Caco-2 (cell line): ENCODE measurements at regions not wholly inside any gene's neighbourhood (a gene's known extent, or its start where the extent isn't known, plus 50 kb on each side); places are given as distances from the start of the nearest gene placed in this dataset.

Experiments
- BruUV-seq: library from RNA; stranded (reverse); fragments of 400-500 nt; replicated peaks from 2 replicates; lab custom pipeline; 2021; lab: Mats Ljungman, UMichigan
- CTCF ChIA-PET: fragments of 300-600 bp; sonication (Branson Sonifier 250); formaldehyde crosslinking; loops from one replicate; lab custom pipeline; 2022; ENCODE audit warnings: antibody characterized with exemption; lab: Charles Lee
- POLR2A ChIA-PET: fragments of 300-600 bp; sonication (Branson Sonifier 250); formaldehyde crosslinking; loops from one replicate; lab custom pipeline; 2022; ENCODE audit warnings: antibody characterized with exemption; lab: Charles Lee
- DNase-seq, 2 experiments: peaks; one replicate each; pipeline versions ENCODE4 v3.0.0 to v3.0.0-alpha.2; 2020 to 2022
- H3K27me3 ChIP-seq: replicated peaks from 2 replicates; pipeline ENCODE4 v1.6.0; 2011; ENCODE audit warnings: low read length; ENCODE audit not compliant: control insufficient read depth, insufficient read depth
- H3K36me3 ChIP-seq: 2 replicates; pipeline ENCODE4 v1.5.1; 2011; ENCODE audit warnings: low read length; ENCODE audit not compliant: control insufficient read depth, insufficient read depth
- H3K4me1 ChIP-seq: fragments of 250-450 bp; sonication (Bioruptor Pico); 2 replicates; pipeline ENCODE4 v1.5.1; 2020; ENCODE audit warnings: mild to moderate bottlenecking
- H3K4me3 ChIP-seq: 2 replicates; pipeline ENCODE4 v1.5.1; 2011; ENCODE audit warnings: low read depth, mild to moderate bottlenecking, control low read depth, low read length
- H3K9me3 ChIP-seq: fragments of 250-450 bp; sonication (Bioruptor Pico); 2 replicates; pipeline ENCODE4 v1.5.1; 2020; ENCODE audit warnings: mild to moderate bottlenecking, moderate library complexity
- H3K27ac Mint-ChIP-seq: one replicate; pipeline ENCODE4 v1.8.0; 2022; ENCODE audit warnings: mixed read lengths; ENCODE audit not compliant: unreplicated experiment
- H3K27me3 Mint-ChIP-seq: one replicate; pipeline ENCODE4 v1.8.0; 2022; ENCODE audit warnings: mixed read lengths; ENCODE audit not compliant: insufficient read depth, unreplicated experiment
- H3K36me3 Mint-ChIP-seq: one replicate; pipeline ENCODE4 v1.8.0; 2022; ENCODE audit warnings: mild to moderate bottlenecking, mixed read lengths; ENCODE audit not compliant: insufficient read depth, unreplicated experiment
- H3K4me1 Mint-ChIP-seq: one replicate; pipeline ENCODE4 v1.8.0; 2022; ENCODE audit warnings: low read depth, mixed read lengths; ENCODE audit not compliant: unreplicated experiment
- H3K4me3 Mint-ChIP-seq: one replicate; pipeline ENCODE4 v1.8.0; 2022; ENCODE audit warnings: mild to moderate bottlenecking, moderate library complexity, mixed read lengths; ENCODE audit not compliant: unreplicated experiment
- H3K9me3 Mint-ChIP-seq: one replicate; pipeline ENCODE4 v1.8.0; 2022; ENCODE audit warnings: mixed read lengths; ENCODE audit not compliant: unreplicated experiment
- CTCF ChIP-seq, 2 experiments: fragments of 200-600 bp in 1 of 2; IDR thresholded peaks; 1 replicate in 1 of 2; 2 replicates in 1 of 2; pipeline versions ENCODE4 v1.5.1 to v1.8.0; 2011 to 2022; ENCODE audit warnings: antibody characterized with exemption in 1 of 2, control low read depth in 1 of 2, inconsistent platforms in 1 of 2, low read depth in 1 of 2, low read length in 1 of 2, mild to moderate bottlenecking in 1 of 2, moderate library complexity in 1 of 2; ENCODE audit not compliant: insufficient read depth in 1 of 2, severe bottlenecking in 1 of 2, unreplicated experiment in 1 of 2
- intact Hi-C: fragments of 100-400 bp; cut with micrococcal nuclease; formaldehyde crosslinking; loops from one replicate; pipeline ENCODE4 v1.10.0; 2022; ENCODE audit not compliant: unreplicated experiment

- no peaks in the 10 kb centered on the region for H3K27me3 ChIP-seq
- no peak for TF ChIP-seq CTCF (IDR thresholded peaks at IDR 0.05; ENCODE audit: insufficient read depth in 1 of 2, low read depth in 1 of 2, low read length in 1 of 2, severe bottlenecking in 1 of 2, unreplicated experiment in 1 of 2)
- H3K27ac Mint-ChIP-seq = no peak overlapping the region
Observed at GRCh38 chr12:97182769-97183168, 275.7 kb downstream of the NEDD1 start.

DNA sequence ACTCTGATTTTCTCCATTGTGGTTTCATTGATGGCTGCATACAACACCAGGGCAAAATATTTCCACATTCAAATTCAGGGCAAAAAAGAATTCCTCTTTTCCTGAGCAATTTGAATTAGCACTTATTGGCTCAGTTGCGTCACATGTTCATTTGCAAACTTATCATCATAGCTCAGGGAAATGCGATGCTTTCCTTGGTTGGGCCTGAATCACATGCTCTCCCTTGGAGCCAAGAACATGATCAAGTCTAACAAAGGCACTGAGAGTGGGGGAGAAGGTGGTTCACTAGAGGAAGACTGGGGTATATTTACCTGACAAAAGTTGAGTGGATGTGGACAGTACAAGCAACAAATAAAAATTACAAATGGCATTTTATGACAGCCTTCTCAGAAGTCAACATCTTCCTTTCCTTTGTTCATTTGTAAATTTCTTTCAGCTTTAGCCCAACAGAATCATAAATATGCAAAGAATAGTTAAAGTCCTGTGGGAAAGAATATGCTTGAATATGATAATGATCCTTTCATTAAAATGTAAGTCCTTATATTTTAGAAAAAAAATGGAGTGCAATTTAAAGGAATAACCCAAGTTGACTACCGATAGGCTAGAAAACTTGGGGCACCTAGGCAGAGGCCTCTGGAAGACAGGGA lies 277.2 kb downstream of the NEDD1 start:
- no peaks in the 10 kb centered on the region for H3K9me3 ChIP-seq
- no peak overlapping the region for H3K27ac Mint-ChIP-seq
- H3K36me3 Mint-ChIP-seq = no peaks in the 10 kb centered on the region
- no peak overlapping the region for H3K4me3 Mint-ChIP-seq
- no peaks in the 10 kb centered on the region for H3K36me3 ChIP-seq
- H3K4me1 ChIP-seq = no peaks in the 10 kb centered on the region
- POLR2A ChIA-PET = no interaction called here
- peaks cover 5% of the 10 kb centered on the region for H3K4me1 Mint-ChIP-seq
- no peak for TF ChIP-seq CTCF (IDR thresholded peaks at IDR 0.05; ENCODE audit: insufficient read depth in 1 of 2, low read depth in 1 of 2, low read length in 1 of 2, severe bottlenecking in 1 of 2, unreplicated experiment in 1 of 2)
- no peaks in the 10 kb centered on the region for H3K9me3 Mint-ChIP-seq
- BruUV-seq = no TSS peak
- no peaks in the 10 kb centered on the region for H3K27me3 ChIP-seq
- no peak overlapping the region for H3K4me3 ChIP-seq
- no peak for DNase-seq
- intact Hi-C loops = no loop called here
- H3K27me3 Mint-ChIP-seq = no peaks in the 10 kb centered on the region
- CTCF ChIA-PET = no interaction called here

More at GRCh38 chr12:97182769-97183168, 275.7 kb downstream of the NEDD1 start:
- no peaks in the 10 kb centered on the region for H3K27me3 Mint-ChIP-seq
- H3K36me3 Mint-ChIP-seq = no peaks in the 10 kb centered on the region
- H3K4me1 Mint-ChIP-seq = peaks cover 5% of the 10 kb centered on the region
- H3K4me3 Mint-ChIP-seq = no peak overlapping the region
- Histone ChIP-seq H3K36me3 (no peaks in the 10 kb centered on the region), H3K4me3 (no peak overlapping the region), H3K4me1 (no peaks in the 10 kb centered on the region), H3K9me3 (no peaks in the 10 kb centered on the region)
- BruUV-seq = no TSS peak
- no peak for DNase-seq
- intact Hi-C loops = no loop called here
- ChIA-PET POLR2A (no interaction called here), CTCF (no interaction called here)
- no peaks in the 10 kb centered on the region for H3K9me3 Mint-ChIP-seq

GRCh38 chr12:97185567-97185966 lies 277.0 kb upstream of the RMST start:
- ChIA-PET CTCF (no interaction called here), POLR2A (no interaction called here)
- H3K4me1 Mint-ChIP-seq = peaks cover 5% of the 10 kb centered on the region
- H3K27me3 Mint-ChIP-seq = no peaks in the 10 kb centered on the region
- no peaks in the 10 kb centered on the region for H3K36me3 Mint-ChIP-seq
- no TSS peak for BruUV-seq
- Histone ChIP-seq H3K4me1 (no peaks in the 10 kb centered on the region), H3K4me3 (no peak overlapping the region), H3K9me3 (no peaks in the 10 kb centered on the region), H3K36me3 (no peaks in the 10 kb centered on the region), H3K27me3 (no peaks in the 10 kb centered on the region)
- H3K4me3 Mint-ChIP-seq = no peak overlapping the region
- no peak overlapping the region for H3K27ac Mint-ChIP-seq
- TF ChIP-seq CTCF (IDR thresholded peaks at IDR 0.05; ENCODE audit: insufficient read depth in 1 of 2, low read depth in 1 of 2, low read length in 1 of 2, severe bottlenecking in 1 of 2, unreplicated experiment in 1 of 2) = no peak
- H3K9me3 Mint-ChIP-seq = peaks cover 8% of the 10 kb centered on the region
- no peak for DNase-seq
- intact Hi-C loops = no loop called here
